GM18907 (cell line): ENCODE measurements at regions not wholly inside any gene's neighbourhood (a gene's known extent, or its start where the extent isn't known, plus 50 kb on each side); places are given as distances from the start of the nearest gene placed in this dataset.
"Not testable (repeated sequence)": the region's sequence is repeated elsewhere in the genome, so short reads cannot be mapped to it uniquely, and the experiment has no call there.

Experiments
- ATAC-seq: cut with Tn5 transposase; IDR thresholded peaks from one replicate; pipeline ENCODE4 v1.9.1; 2021; ENCODE audit warnings: mild to moderate bottlenecking, moderate library complexity; ENCODE audit not compliant: unreplicated experiment

- ATAC-seq: not testable (repeated sequence)
These were observed 171.8 kb downstream of the ATP6V0E2 start for GRCh38 chr7:150045596-150045995.

- ATAC-seq: not testable (repeated sequence)
These were observed 172.8 kb downstream of the ATP6V0E2 start for GRCh38 chr7:150046290-150047194.

- ATAC-seq: not testable (repeated sequence)
These were observed 173.6 kb downstream of the ATP6V0E2 start for GRCh38 chr7:150047329-150047728.

GRCh38 chr7:150047772-150048171 is 174.0 kb downstream of the ATP6V0E2 start:
- ATAC-seq: not testable (repeated sequence)

GRCh38 chr7:150048244-150049011 is 174.7 kb downstream of the ATP6V0E2 start:
- not testable (repeated sequence) for ATAC-seq

GRCh38 chr7:150049012-150049655 is 175.4 kb downstream of the ATP6V0E2 start:
- ATAC-seq: not testable (repeated sequence)

- ATAC-seq: not testable (repeated sequence)
These were observed 179.6 kb downstream of the ATP6V0E2 start for GRCh38 chr7:150053396-150053795.

GRCh38 chr7:150054242-150054641 is 180.5 kb downstream of the ATP6V0E2 start:
- not testable (repeated sequence) for ATAC-seq

- peak; percentile 97 for ATAC-seq
These were observed 186.8 kb downstream of the ATP6V0E2 start for GRCh38 chr7:150060259-150061221.

GRCh38 chr7:150063195-150063594 is 189.4 kb downstream of the ATP6V0E2 start:
- ATAC-seq: not testable (repeated sequence)

- not testable (repeated sequence) for ATAC-seq
These were observed 196.0 kb downstream of the ATP6V0E2 start for GRCh38 chr7:150069555-150070313.

- ATAC-seq: not testable (repeated sequence)
These were observed 203.8 kb downstream of the ATP6V0E2 start for GRCh38 chr7:150077543-150077942.

GRCh38 chr7:150081865-150082264 is 208.1 kb downstream of the ATP6V0E2 start:
- not testable (repeated sequence) for ATAC-seq

- not testable (repeated sequence) for ATAC-seq
These were observed 211.0 kb downstream of the ATP6V0E2 start for GRCh38 chr7:150084724-150085123.

- ATAC-seq: not testable (repeated sequence)
These were observed 213.7 kb downstream of the ATP6V0E2 start for GRCh38 chr7:150087478-150087877.

GRCh38 chr7:150089139-150089538 is 215.4 kb downstream of the ATP6V0E2 start:
- not testable (repeated sequence) for ATAC-seq

- ATAC-seq: not testable (repeated sequence)
These were observed 217.0 kb downstream of the ATP6V0E2 start for GRCh38 chr7:150090776-150091175.

- not testable (repeated sequence) for ATAC-seq
These were observed 220.1 kb downstream of the ATP6V0E2 start for GRCh38 chr7:150093897-150094296.
